LNCAP (cell line): ENCODE measurements at regions not wholly inside any gene's neighbourhood (a gene's known extent, or its start where the extent isn't known, plus 50 kb on each side); places are given as distances from the start of the nearest gene placed in this dataset.

Experiments
- CTCF ChIP-seq: fragments of 450-650 bp; IDR thresholded peaks from 2 replicates; pipeline ENCODE4 v1.5.1; 2017; ENCODE audit warnings: mild to moderate bottlenecking

GRCh38 chr1:191889623-191890003 lies 268.6 kb upstream of the RGS18 start:
- no peak for TF ChIP-seq CTCF

- TF ChIP-seq CTCF, result no peak
Observed at GRCh38 chr1:191890433-191891088, 267.7 kb upstream of the RGS18 start.

GRCh38 chr1:191892716-191893115 lies 265.5 kb upstream of the RGS18 start:
- no peak for TF ChIP-seq CTCF

GRCh38 chr1:191895049-191895448 lies 263.2 kb upstream of the RGS18 start:
- no peak for TF ChIP-seq CTCF

- no peak for TF ChIP-seq CTCF
Observed at GRCh38 chr1:191895462-191896058, 262.7 kb upstream of the RGS18 start.

GRCh38 chr1:191897134-191897533 lies 261.1 kb upstream of the RGS18 start:
- TF ChIP-seq CTCF, result no peak

- TF ChIP-seq CTCF, result no peak
Observed at GRCh38 chr1:191901651-191902050, 256.6 kb upstream of the RGS18 start.

- TF ChIP-seq CTCF, result no peak
Observed at GRCh38 chr1:191904991-191905390, 253.3 kb upstream of the RGS18 start.
